PC-9 (cell line): ENCODE measurements at regions not wholly inside any gene's neighbourhood (a gene's known extent, or its start where the extent isn't known, plus 50 kb on each side); places are given as distances from the start of the nearest gene placed in this dataset.

Experiments
- BruUV-seq: library from RNA; stranded (reverse); fragments of 400-500 nt; replicated peaks from 2 replicates; lab custom pipeline; 2021; lab: Mats Ljungman, UMichigan
- CTCF ChIA-PET: fragments of 300-600 bp; sonication (Branson Sonifier 250); formaldehyde crosslinking; loops from one replicate; lab custom pipeline; 2022; ENCODE audit warnings: antibody characterized with exemption; lab: Charles Lee
- POLR2A ChIA-PET: fragments of 300-600 bp; sonication (Branson Sonifier 250); formaldehyde crosslinking; loops from one replicate; lab custom pipeline; 2022; ENCODE audit warnings: antibody characterized with exemption; ENCODE audit not compliant: unreplicated experiment; lab: Charles Lee
- DNase-seq, 2 experiments: peaks; one replicate each; pipeline versions ENCODE4 v3.0.0 to v3.0.0-alpha.2; 2015 to 2022; ENCODE audit warnings: mixed read lengths in 1 of 2
- H2AFZ ChIP-seq: fragments of 200-600 bp; sonication (generic); 2 replicates; pipeline ENCODE4 v1.8.1; 2017; ENCODE audit warnings: antibody characterized with exemption
- H3F3A ChIP-seq: fragments of 200-600 bp; sonication (generic); 2 replicates; pipeline ENCODE4 v1.8.1; 2017; ENCODE audit warnings: antibody characterized with exemption, mild to moderate bottlenecking, low read depth; ENCODE audit not compliant: insufficient read depth
- H3K27ac ChIP-seq: fragments of 200-600 bp; sonication (generic); 2 replicates; pipeline ENCODE4 v1.6.1; 2016; ENCODE audit warnings: mixed run types
- H3K27me3 ChIP-seq: fragments of 200-600 bp; sonication (generic); 2 replicates; pipeline ENCODE4 v1.6.1; 2016; ENCODE audit warnings: low read depth, mixed run types; ENCODE audit not compliant: insufficient read depth
- H3K36me3 ChIP-seq: fragments of 200-600 bp; sonication (generic); 2 replicates; pipeline ENCODE4 v1.6.1; 2016; ENCODE audit warnings: low read depth, mixed run types
- H3K4me1 ChIP-seq: fragments of 200-600 bp; sonication (generic); replicated peaks from 2 replicates; pipeline ENCODE4 v1.6.1; 2016; ENCODE audit warnings: mixed run types; ENCODE audit not compliant: insufficient read depth
- H3K4me2 ChIP-seq: fragments of 200-600 bp; sonication (generic); 2 replicates; pipeline ENCODE4 v1.6.1; 2017; ENCODE audit warnings: mixed run types
- H3K4me3 ChIP-seq: fragments of 200-600 bp; sonication (generic); 2 replicates; pipeline ENCODE4 v1.6.1; 2016; ENCODE audit warnings: mixed run types
- H3K79me2 ChIP-seq: fragments of 200-600 bp; sonication (generic); 2 replicates; pipeline ENCODE4 v1.6.1; 2017; ENCODE audit warnings: low read depth, mixed run types
- H3K9me2 ChIP-seq: fragments of 200-600 bp; sonication (generic); 2 replicates; pipeline ENCODE4 v1.8.1; 2017; ENCODE audit warnings: mild to moderate bottlenecking; ENCODE audit not compliant: insufficient read depth
- H3K9me3 ChIP-seq: fragments of 200-600 bp; sonication (generic); 2 replicates; pipeline ENCODE4 v1.8.1; 2016; ENCODE audit warnings: low read depth; ENCODE audit not compliant: insufficient read depth
- H4K20me1 ChIP-seq: fragments of 200-600 bp; sonication (generic); 2 replicates; pipeline ENCODE4 v1.8.1; 2017; ENCODE audit not compliant: insufficient read depth
- EZH2 ChIP-seq: fragments of 200-600 bp; sonication (generic); IDR thresholded peaks from 2 replicates; pipeline ENCODE4 v1.8.0; 2017; ENCODE audit warnings: antibody characterized with exemption, low read depth
- intact Hi-C: fragments of 100-400 bp; cut with micrococcal nuclease; formaldehyde crosslinking; loops from one replicate; pipeline ENCODE4 v1.10.0; 2022; ENCODE audit not compliant: unreplicated experiment
- TF ChIP-seq, protein P1 (sequence below): fragments of 200-600 bp; sonication (generic); conservative IDR thresholded peaks from 2 replicates; pipeline ENCODE4 v1.6.1; 2017; ENCODE audit warnings: mixed run types, antibody characterized with exemption, mild to moderate bottlenecking, moderate library complexity

DNA sequence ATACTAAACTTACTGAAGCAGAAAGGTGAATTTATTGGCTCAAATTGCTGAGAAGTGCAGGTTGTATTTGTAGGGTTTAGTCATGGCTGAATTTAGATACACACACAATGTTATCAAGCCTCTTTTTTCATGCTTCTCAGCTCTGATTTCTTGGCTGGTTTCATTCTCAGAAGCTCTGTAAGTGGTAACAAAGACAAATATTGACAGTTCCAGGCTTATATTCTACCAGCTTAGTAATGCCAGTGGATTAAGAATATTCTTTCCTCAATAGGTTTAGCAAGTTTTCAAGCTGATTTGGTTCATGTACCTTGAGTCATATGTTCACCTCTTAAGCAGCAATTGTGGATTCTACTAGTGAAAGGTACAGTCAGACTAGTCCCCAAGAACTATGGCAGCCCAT, 52.1 kb upstream of the PKIB start:
- Histone ChIP-seq H3K4me2 (no peak overlapping the region), H3K36me3 (no peaks in the 10 kb centered on the region), H3K27me3 (no peaks in the 10 kb centered on the region), H3K4me1 (no peaks in the 10 kb centered on the region), H3K79me2 (no peaks in the 10 kb centered on the region), H3K27ac (no peak overlapping the region), H3K4me3 (no peak overlapping the region), H3K9me2 (no peaks in the 10 kb centered on the region), H3K9me3 (peaks cover 8% of the 10 kb centered on the region; the same call in 1 of the 2 replicates), H2AFZ (no peak overlapping the region), H4K20me1 (no peaks in the 10 kb centered on the region), H3F3A (no peaks in the 10 kb centered on the region; the same call in 1 of the 2 replicates)
- no TSS peak for BruUV-seq
- ChIA-PET CTCF (no interaction called here), POLR2A (no interaction called here)
- DNase-seq, result no peak
- TF ChIP-seq, protein P1, sequence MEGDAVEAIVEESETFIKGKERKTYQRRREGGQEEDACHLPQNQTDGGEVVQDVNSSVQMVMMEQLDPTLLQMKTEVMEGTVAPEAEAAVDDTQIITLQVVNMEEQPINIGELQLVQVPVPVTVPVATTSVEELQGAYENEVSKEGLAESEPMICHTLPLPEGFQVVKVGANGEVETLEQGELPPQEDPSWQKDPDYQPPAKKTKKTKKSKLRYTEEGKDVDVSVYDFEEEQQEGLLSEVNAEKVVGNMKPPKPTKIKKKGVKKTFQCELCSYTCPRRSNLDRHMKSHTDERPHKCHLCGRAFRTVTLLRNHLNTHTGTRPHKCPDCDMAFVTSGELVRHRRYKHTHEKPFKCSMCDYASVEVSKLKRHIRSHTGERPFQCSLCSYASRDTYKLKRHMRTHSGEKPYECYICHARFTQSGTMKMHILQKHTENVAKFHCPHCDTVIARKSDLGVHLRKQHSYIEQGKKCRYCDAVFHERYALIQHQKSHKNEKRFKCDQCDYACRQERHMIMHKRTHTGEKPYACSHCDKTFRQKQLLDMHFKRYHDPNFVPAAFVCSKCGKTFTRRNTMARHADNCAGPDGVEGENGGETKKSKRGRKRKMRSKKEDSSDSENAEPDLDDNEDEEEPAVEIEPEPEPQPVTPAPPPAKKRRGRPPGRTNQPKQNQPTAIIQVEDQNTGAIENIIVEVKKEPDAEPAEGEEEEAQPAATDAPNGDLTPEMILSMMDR, result no peak
- no peak for TF ChIP-seq EZH2
- intact Hi-C loops, result no loop called here
